PC-3 (cell line): ENCODE measurements at regions not wholly inside any gene's neighbourhood (a gene's known extent, or its start where the extent isn't known, plus 50 kb on each side); places are given as distances from the start of the nearest gene placed in this dataset.
A peak's percentile ranks its signal among the peaks of the same experiment; 100 is the strongest.

Experiments used
- ATAC-seq: fragments of 200-7000 bp; cut with Tn5 transposase; 2 replicates; pipeline ENCODE4 v1.9.1; 2020; ENCODE audit warnings: mild to moderate bottlenecking, moderate library complexity
- BruUV-seq: library from RNA; stranded (reverse); fragments of 400-500 nt; replicated peaks from 2 replicates; lab custom pipeline; 2021; lab: Mats Ljungman, UMichigan
- CTCF ChIA-PET: fragments of 300-600 bp; sonication (Branson Sonifier 250); formaldehyde crosslinking; loops from one replicate; lab custom pipeline; 2022; ENCODE audit warnings: antibody characterized with exemption; lab: Charles Lee
- POLR2A ChIA-PET: fragments of 300-600 bp; sonication (Branson Sonifier 250); formaldehyde crosslinking; loops from one replicate; lab custom pipeline; 2022; ENCODE audit warnings: antibody characterized with exemption; ENCODE audit not compliant: unreplicated experiment; lab: Charles Lee
- DNase-seq: peaks from one replicate; pipeline ENCODE4 v3.0.0-alpha.2; 2015
- H2AFZ ChIP-seq: fragments of 300-600 bp; sonication (generic); 2 replicates; pipeline ENCODE4 v1.6.0; 2016; ENCODE audit warnings: antibody characterized with exemption, low read length
- H3F3A ChIP-seq: fragments of 300-600 bp; sonication (generic); one replicate; pipeline ENCODE4 v1.6.0; 2017; ENCODE audit warnings: antibody characterized with exemption, low read length, control low read depth, mild to moderate bottlenecking; ENCODE audit not compliant: unreplicated experiment
- H3K27ac ChIP-seq: fragments of 300-600 bp; sonication (generic); 2 replicates; pipeline ENCODE4 v1.5.1; 2016; ENCODE audit warnings: mild to moderate bottlenecking, low read length
- H3K27me3 ChIP-seq: fragments of 300-600 bp; sonication (generic); 2 replicates; pipeline ENCODE4 v1.6.1; 2016; ENCODE audit warnings: low read length, mixed read lengths
- H3K36me3 ChIP-seq: fragments of 300-600 bp; sonication (generic); 2 replicates; pipeline ENCODE4 v1.6.1; 2016; ENCODE audit warnings: low read depth, mixed run types, low read length, mixed read lengths
- H3K4me1 ChIP-seq: fragments of 300-600 bp; sonication (generic); 2 replicates; pipeline ENCODE4 v1.5.1; 2016; ENCODE audit warnings: low read length; ENCODE audit not compliant: insufficient read depth
- H3K4me2 ChIP-seq: fragments of 300-600 bp; sonication (generic); 2 replicates; pipeline ENCODE4 v1.6.0; 2016; ENCODE audit warnings: low read length
- H3K4me3 ChIP-seq: fragments of 300-600 bp; sonication (generic); 2 replicates; pipeline ENCODE4 v1.5.1; 2016; ENCODE audit warnings: mild to moderate bottlenecking, low read length, mixed read lengths
- H3K79me2 ChIP-seq: fragments of 300-600 bp; sonication (generic); 2 replicates; pipeline ENCODE4 v1.6.1; 2017; ENCODE audit warnings: low read length, mixed read lengths
- H3K9ac ChIP-seq: fragments of 300-600 bp; sonication (generic); 2 replicates; pipeline ENCODE4 v1.6.0; 2016; ENCODE audit warnings: mild to moderate bottlenecking, low read length
- H3K9me2 ChIP-seq: fragments of 300-600 bp; sonication (generic); replicated peaks from 2 replicates; pipeline ENCODE4 v1.6.1; 2016; ENCODE audit warnings: mixed run types, low read length, mixed read lengths
- H3K9me3 ChIP-seq: fragments of 300-600 bp; sonication (generic); 2 replicates; pipeline ENCODE4 v1.6.1; 2016; ENCODE audit warnings: low read length, mixed read lengths
- H4K20me1 ChIP-seq: fragments of 300-600 bp; sonication (generic); 2 replicates; pipeline ENCODE4 v1.6.1; 2016; ENCODE audit warnings: low read length, mixed read lengths
- EZH2 ChIP-seq: fragments of 300-600 bp; sonication (generic); IDR thresholded peaks from one replicate; pipeline ENCODE4 v1.6.1; 2017; ENCODE audit warnings: antibody characterized with exemption, mild to moderate bottlenecking, low read length; ENCODE audit not compliant: unreplicated experiment
- EZH2phosphoT487 ChIP-seq: fragments of 300-600 bp; sonication (generic); IDR thresholded peaks from 2 replicates; pipeline ENCODE4 v1.6.1; 2018; ENCODE audit warnings: mild to moderate bottlenecking, antibody characterized with exemption, low read length, borderline replicate concordance
- intact Hi-C: fragments of 100-400 bp; cut with micrococcal nuclease; formaldehyde crosslinking; loops from 2 replicates; pipeline ENCODE4 v1.9.0; 2023
- TF ChIP-seq, protein P1 (sequence below): fragments of 300-600 bp; sonication (generic); conservative IDR thresholded peaks from 2 replicates; pipeline ENCODE4 v1.5.1; 2017; ENCODE audit warnings: antibody characterized with exemption, low read depth, mild to moderate bottlenecking, low read length

DNA sequence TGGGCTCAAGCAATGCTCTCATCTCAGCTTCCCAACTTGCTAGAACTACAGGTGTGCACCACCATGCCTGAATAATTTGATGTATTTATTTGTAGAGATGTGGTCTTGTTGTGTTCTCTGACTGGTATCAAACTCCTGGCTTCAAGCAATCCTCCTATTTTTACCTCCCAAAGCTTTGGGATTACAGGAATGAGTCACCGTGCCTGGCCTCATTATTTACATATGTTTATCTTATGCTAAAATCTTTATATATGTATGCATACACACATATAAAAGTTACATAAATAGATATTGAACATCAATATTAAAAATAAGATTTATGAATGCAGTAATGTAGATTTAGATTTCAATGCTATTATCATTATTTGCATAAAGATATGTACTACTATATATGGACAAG lies 1634.5 kb upstream of the LRRTM3 start:
- TF ChIP-seq, protein P1, sequence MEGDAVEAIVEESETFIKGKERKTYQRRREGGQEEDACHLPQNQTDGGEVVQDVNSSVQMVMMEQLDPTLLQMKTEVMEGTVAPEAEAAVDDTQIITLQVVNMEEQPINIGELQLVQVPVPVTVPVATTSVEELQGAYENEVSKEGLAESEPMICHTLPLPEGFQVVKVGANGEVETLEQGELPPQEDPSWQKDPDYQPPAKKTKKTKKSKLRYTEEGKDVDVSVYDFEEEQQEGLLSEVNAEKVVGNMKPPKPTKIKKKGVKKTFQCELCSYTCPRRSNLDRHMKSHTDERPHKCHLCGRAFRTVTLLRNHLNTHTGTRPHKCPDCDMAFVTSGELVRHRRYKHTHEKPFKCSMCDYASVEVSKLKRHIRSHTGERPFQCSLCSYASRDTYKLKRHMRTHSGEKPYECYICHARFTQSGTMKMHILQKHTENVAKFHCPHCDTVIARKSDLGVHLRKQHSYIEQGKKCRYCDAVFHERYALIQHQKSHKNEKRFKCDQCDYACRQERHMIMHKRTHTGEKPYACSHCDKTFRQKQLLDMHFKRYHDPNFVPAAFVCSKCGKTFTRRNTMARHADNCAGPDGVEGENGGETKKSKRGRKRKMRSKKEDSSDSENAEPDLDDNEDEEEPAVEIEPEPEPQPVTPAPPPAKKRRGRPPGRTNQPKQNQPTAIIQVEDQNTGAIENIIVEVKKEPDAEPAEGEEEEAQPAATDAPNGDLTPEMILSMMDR, result no peak
- no peak for TF ChIP-seq EZH2phosphoT487
- no peak for TF ChIP-seq EZH2
- Histone ChIP-seq H3K9ac (no peak overlapping the region), H3K79me2 (no peaks in the 10 kb centered on the region), H3K9me3 (no peaks in the 10 kb centered on the region), H3K9me2 (no peaks in the 10 kb centered on the region), H3K4me1 (peaks cover 13% of the 10 kb centered on the region), H3K27ac (no peak overlapping the region), H3K36me3 (no peaks in the 10 kb centered on the region), H3K27me3 (no peaks in the 10 kb centered on the region), H4K20me1 (no peaks in the 10 kb centered on the region), H3K4me2 (peak overlapping the region; percentile 7; the same call in 1 of the 2 replicates), H2AFZ (no peak overlapping the region), H3K4me3 (no peak overlapping the region), H3F3A (no peaks in the 10 kb centered on the region)
- DNase-seq, result peak; percentile 87
- POLR2A ChIA-PET, result no interaction called here
- BruUV-seq, result no TSS peak
- CTCF ChIA-PET, result no interaction called here
- peak; percentile 84 for ATAC-seq
- intact Hi-C loops, result loop anchor here (1.0 kb wide), 1 partner anchor 49 kb away; no protein-coding TSS in a partner anchor

DNA sequence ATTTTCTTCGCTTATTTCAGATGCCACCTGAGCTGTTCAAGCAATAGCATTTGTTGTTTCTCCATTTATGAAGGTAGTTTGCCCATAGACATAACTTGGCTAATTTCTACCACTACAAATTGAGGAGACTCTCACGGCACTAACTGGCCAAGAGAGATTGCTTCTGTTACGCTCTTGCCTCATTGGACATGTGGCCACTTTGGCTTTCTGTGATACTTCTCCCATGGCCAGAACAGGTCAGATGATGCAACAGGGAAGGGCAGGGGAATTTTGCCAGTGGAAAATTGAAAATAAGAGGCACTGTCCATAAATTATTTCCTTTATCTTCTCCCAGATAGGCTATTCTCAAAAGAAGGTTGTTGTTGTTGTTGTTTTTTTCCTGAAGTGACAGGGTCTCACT lies 1633.3 kb upstream of the LRRTM3 start:
- Histone ChIP-seq H4K20me1 (no peaks in the 10 kb centered on the region), H3K9me3 (no peaks in the 10 kb centered on the region), H3K27ac (no peak overlapping the region), H3K4me3 (no peak overlapping the region), H3K36me3 (no peaks in the 10 kb centered on the region), H2AFZ (no peak overlapping the region), H3K9me2 (no peaks in the 10 kb centered on the region), H3K4me2 (no peak overlapping the region), H3F3A (no peaks in the 10 kb centered on the region), H3K4me1 (peaks cover 13% of the 10 kb centered on the region), H3K79me2 (no peaks in the 10 kb centered on the region), H3K27me3 (no peaks in the 10 kb centered on the region), H3K9ac (no peak overlapping the region)
- BruUV-seq, result no TSS peak
- ChIA-PET CTCF (no interaction called here), POLR2A (no interaction called here)
- no peak for ATAC-seq
- TF ChIP-seq, protein P1, result no peak
- TF ChIP-seq EZH2phosphoT487 (no peak), EZH2 (no peak)
- intact Hi-C loops, result no loop called here
- no peak for DNase-seq

DNA sequence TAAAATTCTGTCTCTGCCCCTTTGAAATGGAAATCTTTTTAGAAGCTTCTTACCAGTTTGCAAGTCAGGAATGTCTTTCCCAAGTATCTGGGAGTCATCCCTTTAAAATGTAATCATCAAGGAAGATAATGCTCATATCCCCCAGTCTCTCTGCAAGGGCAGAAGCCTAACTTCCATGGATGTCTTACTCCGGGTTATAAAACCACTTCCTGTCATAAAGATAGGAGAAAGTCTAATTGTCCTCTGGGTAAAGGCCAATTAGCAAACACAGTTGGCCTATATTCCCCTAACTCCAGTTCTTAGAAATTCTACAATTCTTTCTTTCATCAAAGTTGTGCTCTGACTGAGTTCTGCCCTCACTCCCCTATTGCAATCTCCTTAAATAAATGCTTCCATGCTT lies 1631.5 kb upstream of the LRRTM3 start:
- Histone ChIP-seq H3K9ac (no peak overlapping the region), H3K9me3 (no peaks in the 10 kb centered on the region), H3K4me3 (no peak overlapping the region), H4K20me1 (no peaks in the 10 kb centered on the region), H3K36me3 (no peaks in the 10 kb centered on the region), H3K27me3 (no peaks in the 10 kb centered on the region), H3K4me1 (peaks cover 13% of the 10 kb centered on the region), H3K27ac (no peak overlapping the region), H3F3A (no peaks in the 10 kb centered on the region), H2AFZ (no peak overlapping the region), H3K9me2 (no peaks in the 10 kb centered on the region), H3K79me2 (no peaks in the 10 kb centered on the region), H3K4me2 (peak overlapping the region; percentile 9)
- ATAC-seq, result peak; percentile 78
- peak; percentile 79 for DNase-seq
- no peak for TF ChIP-seq EZH2phosphoT487
- TF ChIP-seq EZH2, result no peak
- TF ChIP-seq, protein P1, result no peak
- POLR2A ChIA-PET, result interaction anchor here (0.7 kb wide), 1 partner anchor 448 kb away, joined by 4 read pairs; no protein-coding TSS in a partner anchor
- no TSS peak for BruUV-seq
- CTCF ChIA-PET, result no interaction called here
- intact Hi-C loops, result no loop called here
